H1 (cell line): ENCODE measurements at regions not wholly inside any gene's neighbourhood (a gene's known extent, or its start where the extent isn't known, plus 50 kb on each side); places are given as distances from the start of the nearest gene placed in this dataset.

Source experiments
- CTCF ChIA-PET: fragments of 300-600 bp; sonication (Branson Sonifier 250); formaldehyde crosslinking; loops from one replicate; lab custom pipeline; 2021; ENCODE audit not compliant: partially characterized antibody; lab: Charles Lee
- POLR2A ChIA-PET: fragments of 300-600 bp; sonication (Branson Sonifier 250); formaldehyde crosslinking; loops from one replicate; lab custom pipeline; 2021; ENCODE audit warnings: inconsistent platforms; ENCODE audit not compliant: partially characterized antibody; lab: Charles Lee
- DNase-seq, 2 experiments: peaks; one replicate each; pipeline versions ENCODE4 v3.0.0 to v3.0.0-alpha.2; 2010 to 2022; ENCODE audit warnings: low spot score in 2 of 2, low read depth in 1 of 2, mixed read lengths in 1 of 2
- FAIRE-seq: peaks from 2 replicates; lab custom pipeline; 2011; peaks lifted over from hg19 to GRCh38; lab: Jason Lieb, UNC
- H2AFZ ChIP-seq: 2 replicates; pipeline ENCODE4 v1.8.1; 2012; ENCODE audit warnings: low read length, inconsistent platforms
- H2AK5ac ChIP-seq: 2 replicates; pipeline ENCODE4 v1.6.1; 2013; ENCODE audit warnings: low read depth, low read length
- H2BK120ac ChIP-seq: replicated peaks from 2 replicates; pipeline ENCODE3; 2013; ENCODE audit warnings: low read depth, low read length, inconsistent platforms
- H2BK12ac ChIP-seq: 2 replicates; pipeline ENCODE4 v1.6.1; 2013; ENCODE audit warnings: low read depth, low read length
- H2BK15ac ChIP-seq: 2 replicates; pipeline ENCODE4 v1.6.1; 2013; ENCODE audit warnings: low read length
- H2BK20ac ChIP-seq: 2 replicates; pipeline ENCODE4 v1.6.1; 2013; ENCODE audit warnings: low read length
- H2BK5ac ChIP-seq: 2 replicates; pipeline ENCODE4 v1.6.1; 2013; ENCODE audit warnings: low read depth, low read length
- H3K14ac ChIP-seq: 2 replicates; pipeline ENCODE4 v1.6.1; 2013; ENCODE audit warnings: inconsistent platforms; ENCODE audit not compliant: insufficient read length
- H3K18ac ChIP-seq: 2 replicates; pipeline ENCODE4 v1.6.1; 2013; ENCODE audit warnings: low read length; ENCODE audit errors: extremely low read depth
- H3K23ac ChIP-seq: 2 replicates; pipeline ENCODE4 v1.6.1; 2013; ENCODE audit warnings: inconsistent platforms; ENCODE audit not compliant: insufficient read length
- H3K23me2 ChIP-seq: 2 replicates; pipeline ENCODE4 v1.6.1; 2013; ENCODE audit warnings: low read depth, low read length
- H3K27ac ChIP-seq: 2 replicates; pipeline ENCODE4 v1.6.1; 2011; ENCODE audit warnings: low read depth, low read length, inconsistent platforms
- H3K27me3 ChIP-seq, 4 experiments: replicated peaks in 1 of 4; 1 replicate in 1 of 4; 2 replicates in 3 of 4; pipeline versions ENCODE4 v1.6.1 to v1.8.1; 2011 to 2013; ENCODE audit warnings: low read length in 3 of 4, mild to moderate bottlenecking in 3 of 4, inconsistent platforms in 2 of 4, mixed read lengths in 2 of 4, moderate library complexity in 1 of 4; ENCODE audit not compliant: control insufficient read depth in 3 of 4, insufficient read depth in 3 of 4; ENCODE audit errors: extremely low read depth in 1 of 4
- H3K36me3 ChIP-seq, 4 experiments: 2 replicates each; pipeline versions ENCODE4 v1.6.1 to v1.8.1; 2011 to 2013; ENCODE audit warnings: mild to moderate bottlenecking in 4 of 4, low read length in 3 of 4, moderate library complexity in 2 of 4, control low read depth in 1 of 4, inconsistent platforms in 1 of 4; ENCODE audit not compliant: insufficient read depth in 4 of 4, control insufficient read depth in 2 of 4
- H3K4ac ChIP-seq: replicated peaks from 2 replicates; pipeline ENCODE3; 2013; ENCODE audit warnings: low read length, low read depth, mixed read lengths, inconsistent platforms; ENCODE audit not compliant: insufficient read length
- H3K4me1 ChIP-seq, 4 experiments: replicated peaks in 1 of 4; 1 replicate in 1 of 4; 2 replicates in 3 of 4; pipeline versions ENCODE4 v1.6.1 to v1.8.1; 2011 to 2013; ENCODE audit warnings: low read length in 3 of 4, inconsistent platforms in 2 of 4, mixed read lengths in 1 of 4; ENCODE audit not compliant: insufficient read depth in 4 of 4, control insufficient read depth in 3 of 4
- H3K4me2 ChIP-seq, 2 experiments: 2 replicates each; pipeline versions ENCODE4 v1.6.1 to v1.8.1; 2011 to 2013; ENCODE audit warnings: low read depth in 2 of 2, low read length in 2 of 2, control low read depth in 1 of 2, inconsistent platforms in 1 of 2, mild to moderate bottlenecking in 1 of 2; ENCODE audit not compliant: insufficient read depth in 1 of 2
- H3K4me3 ChIP-seq, 4 experiments: fragments of 200-600, 300-600 bp in 1 of 4; sonication (generic), shearing (Covaris generic), sonication (Bioruptor Twin) in 1 of 4; 2 replicates each; pipeline versions ENCODE4 v1.5.1 to v1.8.1; 2011 to 2016; ENCODE audit warnings: low read length in 4 of 4, low read depth in 3 of 4, control low read depth in 2 of 4, inconsistent platforms in 2 of 4, mild to moderate bottlenecking in 2 of 4, mixed read lengths in 1 of 4, moderate library complexity in 1 of 4; ENCODE audit not compliant: insufficient read depth in 2 of 4; ENCODE audit errors: extremely low read depth in 1 of 4
- H3K56ac ChIP-seq: replicated peaks from 2 replicates; pipeline ENCODE3; 2013; ENCODE audit warnings: low read depth, mild to moderate bottlenecking, mixed read lengths, low read length, inconsistent platforms; ENCODE audit not compliant: insufficient read length
- H3K79me1 ChIP-seq: 2 replicates; pipeline ENCODE4 v1.6.1; 2013; ENCODE audit warnings: low read depth, low read length, control low read depth
- H3K79me2 ChIP-seq, 2 experiments: 2 replicates each; pipeline versions ENCODE4 v1.6.1 to v1.8.1; 2012 to 2013; ENCODE audit warnings: low read length in 2 of 2, mild to moderate bottlenecking in 2 of 2, inconsistent platforms in 1 of 2; ENCODE audit not compliant: insufficient read depth in 2 of 2, control insufficient read depth in 1 of 2
- H3K9ac ChIP-seq, 4 experiments: replicated peaks in 1 of 4; 1 replicate in 1 of 4; 2 replicates in 3 of 4; pipeline versions ENCODE4 v1.6.1 to v1.8.1; 2011 to 2013; ENCODE audit warnings: low read depth in 3 of 4, low read length in 3 of 4, control low read depth in 2 of 4, mild to moderate bottlenecking in 2 of 4, moderate library complexity in 2 of 4, inconsistent platforms in 1 of 4; ENCODE audit errors: extremely low read depth in 1 of 4
- H3K9me3 ChIP-seq, 2 experiments: 2 replicates each; pipeline versions ENCODE4 v1.6.1 to v1.8.1; 2012 to 2013; ENCODE audit warnings: mild to moderate bottlenecking in 2 of 2, moderate library complexity in 2 of 2, control low read depth in 1 of 2, inconsistent platforms in 1 of 2, low read depth in 1 of 2, low read length in 1 of 2, mixed read lengths in 1 of 2; ENCODE audit not compliant: insufficient read depth in 2 of 2
- H4K20me1 ChIP-seq, 2 experiments: replicated peaks in 1 of 2; 2 replicates each; pipeline versions ENCODE3 to v1.8.1; 2011 to 2013; ENCODE audit warnings: inconsistent platforms in 2 of 2, low read length in 2 of 2, mild to moderate bottlenecking in 1 of 2; ENCODE audit not compliant: insufficient read depth in 2 of 2, control insufficient read depth in 1 of 2
- H4K5ac ChIP-seq: 2 replicates; pipeline ENCODE4 v1.6.1; 2013; ENCODE audit warnings: low read length, low read depth, mixed read lengths, inconsistent platforms; ENCODE audit not compliant: insufficient read length
- H4K8ac ChIP-seq: 2 replicates; pipeline ENCODE4 v1.8.0; 2013; ENCODE audit warnings: mild to moderate bottlenecking, moderate library complexity, low read length, inconsistent platforms; ENCODE audit not compliant: insufficient read depth; ENCODE audit errors: extremely low read depth
- H4K91ac ChIP-seq: replicated peaks from 2 replicates; pipeline ENCODE3; 2013; ENCODE audit warnings: low read length, mixed read lengths, inconsistent platforms; ENCODE audit not compliant: insufficient read length
- ATF2 ChIP-seq: IDR thresholded peaks from 2 replicates; pipeline ENCODE4 v1.6.1; 2012; ENCODE audit warnings: low read length, inconsistent platforms
- ATF3 ChIP-seq: IDR thresholded peaks from 2 replicates; pipeline ENCODE4 v1.6.1; 2011; ENCODE audit warnings: low read depth, mild to moderate bottlenecking, low read length; ENCODE audit not compliant: insufficient read depth
- GABPA ChIP-seq: IDR thresholded peaks from 2 replicates; pipeline ENCODE4 v1.6.1; 2011; ENCODE audit warnings: mild to moderate bottlenecking, low read length, moderate library complexity, borderline replicate concordance; ENCODE audit not compliant: insufficient read depth
- KDM1A ChIP-seq: fragments of 200-600, 300-600 bp; sonication (generic); IDR thresholded peaks from 2 replicates; pipeline ENCODE4 v1.7.1; 2016; ENCODE audit warnings: mild to moderate bottlenecking, low read length, borderline replicate concordance
- PHF8 ChIP-seq: fragments of 200-600 bp; sonication (generic); conservative IDR thresholded peaks from 2 replicates; pipeline ENCODE4 v1.7.1; 2012; ENCODE audit warnings: low read depth, mild to moderate bottlenecking, inconsistent platforms, low read length, moderate library complexity
- POLR2A ChIP-seq, 2 experiments: IDR thresholded peaks; 1 replicate in 1 of 2; 2 replicates in 1 of 2; pipeline ENCODE4 v1.6.1; 2011; ENCODE audit warnings: low read depth in 2 of 2, low read length in 2 of 2, mild to moderate bottlenecking in 2 of 2; ENCODE audit errors: control extremely low read depth in 1 of 2
- RBBP5 ChIP-seq: IDR thresholded peaks from 2 replicates; pipeline ENCODE4 v1.7.1; 2012; ENCODE audit warnings: low read depth, mild to moderate bottlenecking, inconsistent platforms, low read length, moderate library complexity, borderline replicate concordance
- RXRA ChIP-seq: IDR thresholded peaks from 2 replicates; pipeline ENCODE4 v1.6.1; 2011; ENCODE audit warnings: low read depth, mild to moderate bottlenecking, low read length, moderate library complexity; ENCODE audit not compliant: insufficient read depth
- SIN3A ChIP-seq, 2 experiments: IDR thresholded peaks in 1 of 2; conservative IDR thresholded peaks in 1 of 2; 2 replicates each; pipeline ENCODE4 v1.6.1; 2011 to 2012; ENCODE audit warnings: low read length in 2 of 2, improper control_type of control experiment in 1 of 2, low read depth in 1 of 2, mild to moderate bottlenecking in 1 of 2
- SIRT6 ChIP-seq: IDR thresholded peaks from one replicate; pipeline ENCODE4 v1.7.1; 2012; ENCODE audit warnings: low read length, inconsistent platforms
- SUZ12 ChIP-seq: fragments of 200-600 bp; sonication (generic); IDR thresholded peaks from 2 replicates; pipeline ENCODE4 v1.6.1; 2012; ENCODE audit warnings: mild to moderate bottlenecking, inconsistent platforms, low read length, moderate library complexity, mixed read lengths
- TAF1 ChIP-seq: IDR thresholded peaks from 2 replicates; pipeline ENCODE4 v1.6.1; 2011; ENCODE audit warnings: mild to moderate bottlenecking, low read depth, low read length
- WGBS, 2 experiments: shearing (Covaris generic) in 1 of 2; methylation state at CpG; one replicate each; pipeline versions ENCODE4 v1.1.6 to v1.1.7; 2013 to 2015; ENCODE audit warnings: low lambda C conversion rate in 2 of 2, mixed read lengths in 2 of 2, inconsistent platforms in 1 of 2, low coverage in 1 of 2, missing lambda C conversion rate in 1 of 2; ENCODE audit not compliant: insufficient replicate concordance in 2 of 2, insufficient coverage in 1 of 2, insufficient read length in 1 of 2; ENCODE audit errors: extremely low coverage in 1 of 2, missing lambda C conversion rate in 1 of 2; 5-methylcytosine and 5-hydroxymethylcytosine counted together

GRCh38 chr15:53829471-53829870 lies 70.0 kb upstream of the WDR72 start:
- 95% methylated on average over 3 of the region's 3 CpGs; no CpG with 5 or more reads in 1 of the 2 experiments for WGBS, 2 experiments
- POLR2A ChIA-PET: no interaction called here
- no peak for FAIRE-seq
- Histone ChIP-seq H3K79me2 (no peaks in the 10 kb centered on the region), H4K8ac (no peak overlapping the region), H3K18ac (no peak overlapping the region), H3K36me3 (no peaks in the 10 kb centered on the region), H3K4me1 (peaks cover 0 to 5% (median 1%) of the 10 kb centered on the region in 4 experiments; a peak in 2 of 7 replicates), H3K9ac (no peak overlapping the region), H3K9me3 (peaks cover 3 to 9% of the 10 kb centered on the region in 2 experiments; a peak in 3 of 4 replicates), H3K4ac (no peak overlapping the region), H2BK12ac (no peak overlapping the region), H2AK5ac (no peak overlapping the region), H2BK120ac (no peak overlapping the region), H3K4me2 (no peak overlapping the region), H3K4me3 (no peak overlapping the region), H4K20me1 (no peaks in the 10 kb centered on the region), H3K56ac (no peak overlapping the region), H3K79me1 (no peaks in the 10 kb centered on the region), H3K27me3 (no peaks in the 10 kb centered on the region), H2BK15ac (no peak overlapping the region), H3K23me2 (0 out of 2 replicates have a peak, but pooled peaks cover 1% of the 10 kb centered on the region), H2BK20ac (no peak overlapping the region), H2AFZ (no peak overlapping the region), H2BK5ac (no peak overlapping the region), H4K5ac (no peak overlapping the region), H3K23ac (no peak overlapping the region), H3K27ac (no peak overlapping the region), H4K91ac (no peak overlapping the region), H3K14ac (no peak overlapping the region)
- DNase-seq: no peak
- CTCF ChIA-PET: interaction anchor here (0.6 kb wide), 1 partner anchor 854 kb away, joined by 3 read pairs; no protein-coding TSS in a partner anchor
- TF ChIP-seq ATF2 (no peak), KDM1A (no peak), TAF1 (no peak), SIRT6 (no peak), SIN3A (conservative IDR thresholded peaks at IDR 0.05 in 1 of 2, IDR thresholded peaks at IDR 0.05 in 1 of 2; ENCODE audit: low read depth in 1 of 2, low read length in 2 of 2) (no peak), GABPA (no peak), ATF3 (no peak), SUZ12 (no peak), PHF8 (no peak), RBBP5 (no peak), POLR2A (IDR thresholded peaks at IDR 0.05; ENCODE audit: control extremely low read depth in 1 of 2, low read depth in 2 of 2, low read length in 2 of 2) (no peak), RXRA (no peak)
